K562 (cell line): ENCODE measurements at regions not wholly inside any gene's neighbourhood (a gene's known extent, or its start where the extent isn't known, plus 50 kb on each side); places are given as distances from the start of the nearest gene placed in this dataset.

ENCODE experiments used
- ATAC-seq: fragments of 200-7000 bp; cut with Tn5 transposase; 3 replicates; pipeline ENCODE4 v1.9.1; 2020; ENCODE audit warnings: moderate library complexity
- BruUV-seq: library from RNA; stranded (reverse); fragments of 400-500 nt; replicated peaks from 2 replicates; lab custom pipeline; 2021; lab: Mats Ljungman, UMichigan
- CTCF ChIA-PET: fragments of 300-600 bp; formaldehyde crosslinking; extraction: SDS; loops from one replicate; lab custom pipeline; 2021; ENCODE audit warnings: low intra/inter-chr PET ratio; lab: Yijun Ruan, JAX
- POLR2A ChIA-PET: fragments of 300-600, 350-650 bp; sonication (Branson Sonifier 250); formaldehyde crosslinking; extraction: SDS; loops from one replicate; lab custom pipeline; 2021; ENCODE audit warnings: antibody characterized with exemption, inconsistent platforms; lab: Yijun Ruan, JAX
- DNase-seq, 4 experiments: peaks; one replicate each; pipeline versions ENCODE4 v3.0.0 to v3.0.0-alpha.2; 2011 to 2018; ENCODE audit warnings: low spot score in 3 of 4, mixed read lengths in 3 of 4; ENCODE audit errors: extremely low read depth in 1 of 4
- FAIRE-seq: peaks from 2 replicates; lab custom pipeline; 2011; peaks lifted over from hg19 to GRCh38; lab: Jason Lieb, UNC
- H2AFZ ChIP-seq: 2 replicates; pipeline ENCODE4 v1.6.0; 2011; ENCODE audit warnings: low read depth, low read length, control low read depth, inconsistent platforms
- H3K27ac ChIP-seq: fragments of 200-600 bp; 3 replicates; pipeline ENCODE4 v1.8.0; 2011; ENCODE audit warnings: low read depth, mild to moderate bottlenecking, control low read depth, inconsistent platforms, low read length, moderate library complexity, mixed read lengths; ENCODE audit errors: extremely low read depth
- H3K27me3 ChIP-seq, 2 experiments: fragments of 300-600 bp in 1 of 2; 2 replicates in 1 of 2; 3 replicates in 1 of 2; pipeline versions ENCODE4 v1.6.0 to v1.8.0; 2011; ENCODE audit warnings: inconsistent platforms in 2 of 2, low read length in 2 of 2, mild to moderate bottlenecking in 1 of 2, mixed read lengths in 1 of 2, moderate library complexity in 1 of 2; ENCODE audit not compliant: control insufficient read depth in 2 of 2, insufficient read depth in 2 of 2
- H3K36me3 ChIP-seq: fragments of 300-600 bp; 3 replicates; pipeline ENCODE4 v1.8.0; 2011; ENCODE audit warnings: mild to moderate bottlenecking, low read length, inconsistent platforms; ENCODE audit not compliant: control insufficient read depth, insufficient read depth
- H3K4me1 ChIP-seq, 2 experiments: fragments of 200-600 bp in 1 of 2; replicated peaks in 1 of 2; 2 replicates in 1 of 2; 3 replicates in 1 of 2; pipeline versions ENCODE4 v1.5.1 to v1.8.0; 2011; ENCODE audit warnings: inconsistent platforms in 2 of 2, low read length in 2 of 2, mild to moderate bottlenecking in 1 of 2, mixed read lengths in 1 of 2, moderate library complexity in 1 of 2; ENCODE audit not compliant: control insufficient read depth in 2 of 2, insufficient read depth in 2 of 2
- H3K4me2 ChIP-seq: 2 replicates; pipeline ENCODE4 v1.6.1; 2011; ENCODE audit warnings: low read length, control low read depth, inconsistent platforms, mixed read lengths; ENCODE audit not compliant: insufficient read depth
- H3K4me3 ChIP-seq: fragments of 200-600 bp; sonication (generic), shearing (Covaris generic); 2 replicates; pipeline ENCODE4 v1.5.1; 2016; ENCODE audit warnings: control low read depth, inconsistent platforms
- H3K79me2 ChIP-seq: fragments of 200-600 bp; 3 replicates; pipeline ENCODE4 v1.8.0; 2011; ENCODE audit warnings: low read length, inconsistent platforms; ENCODE audit not compliant: control insufficient read depth, insufficient read depth
- H3K9ac ChIP-seq, 2 experiments: 2 replicates each; pipeline versions ENCODE4 v1.6.0 to v1.6.1; 2011; ENCODE audit warnings: low read depth in 2 of 2, low read length in 2 of 2, control low read depth in 1 of 2, inconsistent platforms in 1 of 2, mild to moderate bottlenecking in 1 of 2, mixed read lengths in 1 of 2; ENCODE audit not compliant: insufficient read depth in 1 of 2
- H3K9me1 ChIP-seq: one replicate; pipeline ENCODE4 v1.6.0; 2011; ENCODE audit warnings: inconsistent platforms, mild to moderate bottlenecking, low read length, moderate library complexity; ENCODE audit not compliant: control insufficient read depth, insufficient read depth
- H3K9me3 ChIP-seq: replicated peaks from 2 replicates; pipeline ENCODE4 v1.5.1; 2011; ENCODE audit warnings: low read depth, low read length, inconsistent platforms; ENCODE audit not compliant: control insufficient read depth, insufficient read depth
- H4K20me1 ChIP-seq: replicated peaks from 2 replicates; pipeline ENCODE4 v1.6.1; 2011; ENCODE audit warnings: low read length, inconsistent platforms, mixed read lengths; ENCODE audit not compliant: control insufficient read depth, insufficient read depth
- CBX2 ChIP-seq: fragments of 200-600 bp; sonication (generic); IDR thresholded peaks from one replicate; pipeline ENCODE4 v1.6.1; 2012; ENCODE audit warnings: mild to moderate bottlenecking, low read length, inconsistent platforms; ENCODE audit not compliant: insufficient read depth, poor library complexity, severe bottlenecking
- EHMT2 ChIP-seq: fragments of 450-650 bp; IDR thresholded peaks from 2 replicates; pipeline ENCODE4 v1.6.1; 2018; ENCODE audit warnings: antibody characterized with exemption
- EWSR1 ChIP-seq: fragments of 450-650 bp; IDR thresholded peaks from 2 replicates; pipeline ENCODE4 v1.6.1; 2018; ENCODE audit warnings: borderline replicate concordance, mild to moderate bottlenecking, low read depth, moderate library complexity; ENCODE audit not compliant: partially characterized antibody
- EZH2 ChIP-seq: IDR thresholded peaks from 2 replicates; pipeline ENCODE4 v1.6.1; 2012; ENCODE audit warnings: low read depth, mild to moderate bottlenecking, inconsistent platforms, low read length, borderline replicate concordance
- GABPB1 ChIP-seq: sonication (generic); formaldehyde crosslinking; IDR thresholded peaks from 2 replicates; pipeline ENCODE4 v1.8.0; 2022; ENCODE audit warnings: mild to moderate bottlenecking, missing genetic modification reagents
- HIVEP1 ChIP-seq: fragments of 250-450 bp; sonication (Bioruptor Pico); IDR thresholded peaks from 2 replicates; pipeline ENCODE4 v1.4.0; 2020; ENCODE audit warnings: mild to moderate bottlenecking
- MLLT1 ChIP-seq, 2 experiments: fragments of 450-650 bp; IDR thresholded peaks; 2 replicates each; pipeline ENCODE4 v1.6.1; 2016
- MTA1 ChIP-seq: fragments of 450-650 bp; IDR thresholded peaks from 2 replicates; pipeline ENCODE4 v1.6.1; 2017; ENCODE audit warnings: borderline replicate concordance
- RHOXF2B ChIP-seq: fragments of 250-450 bp; sonication (Bioruptor Pico); conservative IDR thresholded peaks from 2 replicates; pipeline ENCODE4 v1.5.1; 2021
- SAFB ChIP-seq: fragments of 200-400 bp; formaldehyde crosslinking; IDR thresholded peaks from 2 replicates; pipeline ENCODE4 v1.6.1; 2017; ENCODE audit warnings: low read depth, low read length, borderline replicate concordance
- SMC3 ChIP-seq: conservative IDR thresholded peaks from 2 replicates; pipeline ENCODE4 v1.6.1; 2011; ENCODE audit warnings: low read depth, low read length, improper control_type of control experiment; ENCODE audit not compliant: insufficient read depth
- TAF1 ChIP-seq: IDR thresholded peaks from 2 replicates; pipeline ENCODE4 v1.6.1; 2011; ENCODE audit warnings: mild to moderate bottlenecking, low read length, moderate library complexity; ENCODE audit not compliant: insufficient read depth, control insufficient read depth, severe bottlenecking; ENCODE audit errors: extremely low read depth
- TCF7L2 ChIP-seq: fragments of 150-350 bp; IDR thresholded peaks from 2 replicates; pipeline ENCODE4 v1.6.1; 2016; ENCODE audit warnings: low read depth, mild to moderate bottlenecking, low read length, moderate library complexity
- ZNF12 ChIP-seq: sonication (generic); formaldehyde crosslinking; IDR thresholded peaks from 2 replicates; pipeline ENCODE4 v1.4.0; 2020; ENCODE audit warnings: mild to moderate bottlenecking, missing genetic modification reagents
- ZNF79 ChIP-seq: fragments of 250-450 bp; sonication (Bioruptor Pico); IDR thresholded peaks from 2 replicates; pipeline ENCODE4 v1.4.0; 2020; ENCODE audit warnings: low read depth, mild to moderate bottlenecking, moderate library complexity
- WGBS: fragments of 100-300 bp; shearing (Covaris generic); methylation state at CpG from one replicate; pipeline ENCODE4 v1.1.6; 2016; ENCODE audit warnings: low coverage, mixed read lengths; ENCODE audit not compliant: insufficient coverage; ENCODE audit errors: missing lambda C conversion rate; 5-methylcytosine and 5-hydroxymethylcytosine counted together
- in situ Hi-C: fragments of 300-500 bp; cut with MboI; formaldehyde crosslinking; loops from 4 replicates; pipeline ENCODE4 v1.15.0; 2018; ENCODE audit warnings: inconsistent platforms, mixed read lengths
- intact Hi-C: fragments of 100-400 bp; cut with micrococcal nuclease; formaldehyde crosslinking; loops from 2 replicates; pipeline ENCODE4 v1.14.2; 2022
- TF ChIP-seq, protein P1 (sequence below): fragments of 200-800 bp; sonication (Bioruptor generic); IDR thresholded peaks from 2 replicates; pipeline ENCODE4 v1.6.1; 2017; ENCODE audit warnings: missing genetic modification characterization, missing compliant biosample characterization
- TF ChIP-seq, protein P2 (sequence below): sonication (generic); IDR thresholded peaks from 2 replicates; pipeline ENCODE4 v1.6.1; 2016

DNA sequence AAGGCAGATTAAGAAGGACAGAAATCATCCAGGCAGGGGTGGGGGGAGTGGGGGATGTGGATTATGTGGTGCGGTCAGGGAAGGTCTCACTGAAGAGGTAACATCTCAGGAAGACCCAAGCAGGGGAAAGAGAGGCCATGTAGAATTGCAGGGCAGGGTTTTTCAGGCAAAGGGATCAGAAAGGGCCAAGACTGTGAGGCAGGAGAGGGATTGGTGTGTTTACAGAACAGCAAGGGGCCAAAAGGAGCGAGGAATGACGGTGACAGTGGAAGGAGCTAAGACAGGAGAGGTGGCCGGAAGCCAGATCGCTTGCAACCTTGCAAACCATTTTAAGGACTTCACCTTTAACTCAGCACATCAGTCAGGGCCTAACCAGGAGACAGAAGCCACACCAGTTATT lies 535.4 kb upstream of the JARID2 start (continued):
- TF ChIP-seq, protein P1, sequence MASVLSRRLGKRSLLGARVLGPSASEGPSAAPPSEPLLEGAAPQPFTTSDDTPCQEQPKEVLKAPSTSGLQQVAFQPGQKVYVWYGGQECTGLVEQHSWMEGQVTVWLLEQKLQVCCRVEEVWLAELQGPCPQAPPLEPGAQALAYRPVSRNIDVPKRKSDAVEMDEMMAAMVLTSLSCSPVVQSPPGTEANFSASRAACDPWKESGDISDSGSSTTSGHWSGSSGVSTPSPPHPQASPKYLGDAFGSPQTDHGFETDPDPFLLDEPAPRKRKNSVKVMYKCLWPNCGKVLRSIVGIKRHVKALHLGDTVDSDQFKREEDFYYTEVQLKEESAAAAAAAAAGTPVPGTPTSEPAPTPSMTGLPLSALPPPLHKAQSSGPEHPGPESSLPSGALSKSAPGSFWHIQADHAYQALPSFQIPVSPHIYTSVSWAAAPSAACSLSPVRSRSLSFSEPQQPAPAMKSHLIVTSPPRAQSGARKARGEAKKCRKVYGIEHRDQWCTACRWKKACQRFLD (CRISPR knock-in tag) = 0 out of 2 replicates have a peak, but pooled peaks have one; percentile 2
- TF ChIP-seq CBX2 = no peak
- TF ChIP-seq RHOXF2B = 0 out of 2 replicates have a peak, but pooled peaks have one; percentile 11
- peak in 1 of 2 experiments; percentile 23; a peak in 1 of 4 replicates for TF ChIP-seq MLLT1 (IDR thresholded peaks at IDR 0.05)
- TF ChIP-seq ZNF79 (CRISPR knock-in tag) = no peak

DNA sequence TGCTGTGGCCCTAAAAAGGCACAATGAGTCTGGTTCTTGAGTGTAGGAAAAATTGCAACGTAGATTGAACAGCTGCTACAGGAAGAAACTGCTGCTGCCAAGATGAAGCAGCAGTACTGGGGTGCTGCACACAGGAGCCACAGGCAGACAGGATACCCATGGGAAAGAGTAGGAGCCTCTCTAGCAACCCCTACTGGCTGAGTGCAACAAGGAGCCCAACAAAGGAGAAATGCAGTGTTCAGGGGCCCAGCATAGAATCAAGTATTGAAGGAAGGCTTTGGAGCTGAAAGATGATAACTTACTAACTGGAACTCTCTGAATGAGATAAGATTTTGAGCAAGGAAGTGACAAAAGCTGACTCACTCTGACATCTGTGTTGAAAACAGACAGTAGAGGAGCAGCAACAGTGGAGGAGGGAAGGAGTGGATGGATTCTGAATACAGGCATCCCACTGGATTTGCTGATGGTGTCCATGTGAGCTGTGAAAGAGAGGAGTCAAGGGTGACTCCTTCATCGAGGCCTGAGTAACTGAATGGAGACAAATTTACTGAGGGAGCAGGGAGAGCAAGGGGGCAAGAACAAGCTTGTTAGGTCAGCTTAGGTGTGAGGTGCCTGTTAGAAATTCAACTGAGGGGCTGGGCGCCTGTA lies 534.7 kb upstream of the JARID2 start:
- Histone ChIP-seq H3K36me3 (no peaks in the 10 kb centered on the region; the same call in 2 of the 3 replicates), H3K4me2 (peak overlapping the region; percentile 80), H3K79me2 (no peaks in the 10 kb centered on the region), H3K9me1 (no peaks in the 10 kb centered on the region), H3K27me3 (no peaks in the 10 kb centered on the region), H3K27ac (peak overlapping the region; percentile 91), H3K9me3 (peaks cover 6% of the 10 kb centered on the region), H2AFZ (peak overlapping the region; percentile 73), H3K4me1 (peaks cover 28 to 63% of the 10 kb centered on the region in 2 experiments), H3K4me3 (no peak overlapping the region), H3K9ac (peak overlapping the region; percentile 34 to 66; a peak in 3 of 4 replicates), H4K20me1 (no peaks in the 10 kb centered on the region)
- CTCF ChIA-PET = no interaction called here
- DNase-seq (peak; percentile 71 to 94 (median 82)), FAIRE-seq (peak; percentile 92), ATAC-seq (peak; percentile 89)
- WGBS = 11% methylated on average over 3 of the region's 3 CpGs
- intact Hi-C loops = loop anchor here (2.0 to 5.0 kb wide), 3 partner anchors 24 to 259 kb away; no protein-coding TSS in a partner anchor
- in situ Hi-C loops = no loop called here
- BruUV-seq = no TSS peak
- POLR2A ChIA-PET = interaction anchor here (0.5 to 2.4 kb wide), 15 partner anchors 9 to 1596 kb away, joined by 3 to 11 read pairs (median 3); no protein-coding TSS in a partner anchor
- TF ChIP-seq GABPB1 (CRISPR knock-in tag) (no peak; the same call in 1 of the 2 replicates), SMC3 (0 out of 2 replicates have a peak, but pooled peaks have one; percentile 58), MTA1 (peak; percentile 85), TAF1 (peak; percentile 44), HIVEP1 (CRISPR knock-in tag) (peak; percentile 59), ZNF12 (CRISPR knock-in tag) (0 out of 2 replicates have a peak, but pooled peaks have one; percentile 36), SAFB (no peak), EWSR1 (no peak), EZH2 (no peak), EHMT2 (peak; percentile 91), TCF7L2 (no peak)
- TF ChIP-seq, protein P2, sequence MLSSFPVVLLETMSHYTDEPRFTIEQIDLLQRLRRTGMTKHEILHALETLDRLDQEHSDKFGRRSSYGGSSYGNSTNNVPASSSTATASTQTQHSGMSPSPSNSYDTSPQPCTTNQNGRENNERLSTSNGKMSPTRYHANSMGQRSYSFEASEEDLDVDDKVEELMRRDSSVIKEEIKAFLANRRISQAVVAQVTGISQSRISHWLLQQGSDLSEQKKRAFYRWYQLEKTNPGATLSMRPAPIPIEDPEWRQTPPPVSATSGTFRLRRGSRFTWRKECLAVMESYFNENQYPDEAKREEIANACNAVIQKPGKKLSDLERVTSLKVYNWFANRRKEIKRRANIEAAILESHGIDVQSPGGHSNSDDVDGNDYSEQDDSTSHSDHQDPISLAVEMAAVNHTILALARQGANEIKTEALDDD = peak; percentile 80
